Gastroesophageal sphincter (tissue), 4 donors: ENCODE measurements at regions not wholly inside any gene's neighbourhood (a gene's known extent, or its start where the extent isn't known, plus 50 kb on each side); places are given as distances from the start of the nearest gene placed in this dataset.

Experiments
- ATAC-seq: fragments of 150-250 bp; one replicate; pipeline ENCODE4 v1.9.1; 2016; ENCODE audit warnings: mild to moderate bottlenecking, moderate library complexity
- H3K27ac ChIP-seq, 4 donors: fragments of 200-600 bp; sonication (generic) in 3 of 4; 1 replicate in 3 of 4; 2 replicates in 1 of 4; pipeline ENCODE4 v1.5.1; 2016 to 2019
- H3K27me3 ChIP-seq: fragments of 200-600 bp; sonication (generic); one replicate; pipeline ENCODE4 v1.5.1; 2019
- H3K36me3 ChIP-seq, 2 donors: fragments of 200-600 bp; sonication (generic); one replicate each; pipeline ENCODE4 v1.5.1; 2019; ENCODE audit warnings: control low read depth in 1 of 2
- H3K4me1 ChIP-seq, 3 donors: fragments of 200-600 bp; sonication (generic); 1 replicate in 2 of 3; 2 replicates in 1 of 3; pipeline ENCODE4 v1.5.1; 2016 to 2019; ENCODE audit warnings: control low read depth in 2 of 3
- H3K4me3 ChIP-seq, 2 donors: fragments of 200-600 bp; sonication (generic); one replicate each; pipeline ENCODE4 v1.5.1; 2019; ENCODE audit warnings: mild to moderate bottlenecking in 1 of 2, moderate library complexity in 1 of 2
- H3K9me3 ChIP-seq, 3 donors: fragments of 200-600 bp; sonication (generic); one replicate each; pipeline ENCODE4 v1.5.1; 2017 to 2019; ENCODE audit warnings: control low read depth in 2 of 3
- EP300 ChIP-seq: sonication (generic); formaldehyde crosslinking; IDR thresholded peaks from one replicate; pipeline ENCODE4 v1.6.1; 2017; ENCODE audit warnings: antibody characterized with exemption, mild to moderate bottlenecking
- POLR2A ChIP-seq, 2 donors: fragments of 450-650 bp; IDR thresholded peaks; one replicate each; pipeline ENCODE4 v1.6.1; 2017; ENCODE audit warnings: antibody characterized with exemption in 2 of 2, mild to moderate bottlenecking in 2 of 2, moderate library complexity in 1 of 2
- POLR2AphosphoS5 ChIP-seq: sonication (generic); formaldehyde crosslinking; IDR thresholded peaks from one replicate; pipeline ENCODE4 v1.6.1; 2017; ENCODE audit warnings: antibody characterized with exemption
- WGBS, 2 donors: methylation state at CpG; one replicate each; pipeline ENCODE4 v1.1.5; 2018; ENCODE audit warnings: low coverage in 1 of 2; 5-methylcytosine and 5-hydroxymethylcytosine counted together
- TF ChIP-seq, protein P1 (sequence below), 4 experiments: fragments of 200-600 bp in 2 of 4; fragments of 450-650 bp in 2 of 4; sonication (generic) in 1 of 4; IDR thresholded peaks; one replicate each; pipeline ENCODE4 v1.5.1; 2017 to 2019; ENCODE audit warnings: antibody characterized with exemption in 4 of 4, mild to moderate bottlenecking in 2 of 4, moderate library complexity in 2 of 4

DNA sequence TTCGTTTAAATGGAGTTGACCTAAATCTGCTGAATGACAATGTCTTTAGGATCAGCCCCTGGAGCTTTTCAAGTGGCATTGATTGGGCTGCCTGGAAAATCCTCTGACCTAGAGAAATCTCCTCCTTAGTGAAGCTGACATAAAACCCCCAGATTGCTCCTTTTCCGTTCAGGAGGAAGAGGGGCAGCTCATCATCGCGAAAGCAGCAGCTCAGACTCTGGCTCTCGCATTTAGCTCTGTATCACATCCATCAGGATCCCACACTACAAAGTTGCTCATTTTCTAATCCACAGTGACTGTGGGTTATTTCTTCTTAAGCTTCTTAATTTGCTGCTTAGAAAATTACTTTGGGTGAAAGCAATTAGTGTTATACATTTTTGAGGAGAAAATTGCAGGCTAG is 373.7 kb downstream of the ENC1 start:
- no peaks in the 10 kb centered on the region for H3K27me3 ChIP-seq
- ATAC-seq = no peak
- WGBS, 2 donors = 85 to 90% methylated on average over 3 of the region's 5 CpGs

DNA sequence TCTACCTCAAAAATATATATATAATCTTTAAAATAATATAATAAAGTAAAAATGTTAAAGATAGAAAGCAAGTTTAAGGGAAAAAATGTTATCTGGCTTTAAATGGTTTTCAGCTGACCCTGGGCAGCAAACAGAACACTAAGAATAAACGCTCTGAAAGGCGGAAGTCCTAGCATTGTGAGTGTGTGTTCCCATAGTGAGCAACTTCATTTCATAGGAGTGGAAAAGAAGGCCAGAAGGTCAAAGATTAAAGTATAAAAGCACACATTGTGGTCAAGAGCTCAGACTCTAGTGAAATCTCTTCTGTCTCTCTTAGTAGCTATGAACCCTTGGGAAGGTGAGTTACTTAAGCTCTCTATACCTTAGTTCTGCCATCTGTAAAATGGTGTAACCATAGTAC is 374.4 kb downstream of the ENC1 start:
- ATAC-seq = no peak
- no peaks in the 10 kb centered on the region for H3K9me3 ChIP-seq
- no peaks in the 10 kb centered on the region for H3K4me1 ChIP-seq
- no peaks in the 10 kb centered on the region for H3K36me3 ChIP-seq
- no peak overlapping the region for H3K27ac ChIP-seq
- no peaks in the 10 kb centered on the region for H3K27me3 ChIP-seq
- WGBS, 2 donors = 80 to 100% methylated on average over 2 of the region's 2 CpGs
- no peak overlapping the region for H3K4me3 ChIP-seq
- TF ChIP-seq POLR2AphosphoS5 = no peak
- TF ChIP-seq POLR2A (IDR thresholded peaks at IDR 0.05) = no peak
- TF ChIP-seq, protein P1, sequence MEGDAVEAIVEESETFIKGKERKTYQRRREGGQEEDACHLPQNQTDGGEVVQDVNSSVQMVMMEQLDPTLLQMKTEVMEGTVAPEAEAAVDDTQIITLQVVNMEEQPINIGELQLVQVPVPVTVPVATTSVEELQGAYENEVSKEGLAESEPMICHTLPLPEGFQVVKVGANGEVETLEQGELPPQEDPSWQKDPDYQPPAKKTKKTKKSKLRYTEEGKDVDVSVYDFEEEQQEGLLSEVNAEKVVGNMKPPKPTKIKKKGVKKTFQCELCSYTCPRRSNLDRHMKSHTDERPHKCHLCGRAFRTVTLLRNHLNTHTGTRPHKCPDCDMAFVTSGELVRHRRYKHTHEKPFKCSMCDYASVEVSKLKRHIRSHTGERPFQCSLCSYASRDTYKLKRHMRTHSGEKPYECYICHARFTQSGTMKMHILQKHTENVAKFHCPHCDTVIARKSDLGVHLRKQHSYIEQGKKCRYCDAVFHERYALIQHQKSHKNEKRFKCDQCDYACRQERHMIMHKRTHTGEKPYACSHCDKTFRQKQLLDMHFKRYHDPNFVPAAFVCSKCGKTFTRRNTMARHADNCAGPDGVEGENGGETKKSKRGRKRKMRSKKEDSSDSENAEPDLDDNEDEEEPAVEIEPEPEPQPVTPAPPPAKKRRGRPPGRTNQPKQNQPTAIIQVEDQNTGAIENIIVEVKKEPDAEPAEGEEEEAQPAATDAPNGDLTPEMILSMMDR (IDR thresholded peaks at IDR 0.05) = no peak
- no peak for TF ChIP-seq EP300

More for the DNA sequence above, 373.7 kb downstream of the ENC1 start:
- Histone ChIP-seq H3K4me1 (no peaks in the 10 kb centered on the region), H3K9me3 (no peaks in the 10 kb centered on the region), H3K27ac (no peak overlapping the region), H3K4me3 (no peak overlapping the region), H3K36me3 (no peaks in the 10 kb centered on the region)
- TF ChIP-seq POLR2AphosphoS5 = no peak
- TF ChIP-seq POLR2A (IDR thresholded peaks at IDR 0.05) = no peak
- TF ChIP-seq, protein P1 (IDR thresholded peaks at IDR 0.05) = no peak
- TF ChIP-seq EP300 = no peak

DNA sequence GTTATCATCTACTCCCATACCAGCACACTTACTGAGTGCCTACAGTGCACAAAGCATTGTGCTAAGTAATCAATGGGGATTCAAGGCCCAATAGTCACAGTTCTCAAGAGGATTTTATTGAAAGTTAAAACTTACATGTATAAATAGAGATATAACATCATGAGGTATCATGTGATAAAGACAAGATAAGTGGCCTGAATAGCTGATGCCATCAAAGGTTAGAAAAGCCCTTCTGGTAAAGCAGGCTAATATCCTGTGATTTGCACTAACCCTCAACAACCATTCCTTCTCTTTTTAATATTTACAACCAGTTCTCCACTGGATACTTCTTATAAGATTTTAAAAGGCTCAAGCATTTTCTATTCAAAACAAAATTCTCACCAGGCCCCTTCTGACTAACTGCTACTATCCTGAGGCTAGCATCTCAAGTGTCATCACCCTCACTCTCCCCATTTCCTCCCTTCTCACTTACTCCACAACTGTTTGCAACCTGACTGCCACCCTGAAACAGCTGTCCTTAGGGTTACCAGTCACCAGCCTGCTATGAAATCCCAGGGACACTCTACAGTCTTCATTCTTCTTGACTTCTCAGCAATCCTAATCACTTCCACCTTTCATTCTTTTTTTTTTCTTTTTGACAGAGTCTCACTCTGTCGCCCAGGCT is 377.9 kb downstream of the ENC1 start:
- TF ChIP-seq POLR2AphosphoS5 (no peak), POLR2A (IDR thresholded peaks at IDR 0.05) (no peak), EP300 (no peak)
- TF ChIP-seq, protein P1 (IDR thresholded peaks at IDR 0.05) = no peak
- Histone ChIP-seq H3K27ac (no peak overlapping the region), H3K4me1 (peaks cover 0 to 9% (median 0%) of the 10 kb centered on the region in 3 donors), H3K9me3 (no peaks in the 10 kb centered on the region), H3K27me3 (no peaks in the 10 kb centered on the region), H3K4me3 (no peak overlapping the region), H3K36me3 (no peaks in the 10 kb centered on the region)
- ATAC-seq = no peak
- WGBS, 2 donors = 86% methylated on average over 1 of the region's 1 CpG; no CpG with 5 or more reads in 1 of the 2 donors

DNA sequence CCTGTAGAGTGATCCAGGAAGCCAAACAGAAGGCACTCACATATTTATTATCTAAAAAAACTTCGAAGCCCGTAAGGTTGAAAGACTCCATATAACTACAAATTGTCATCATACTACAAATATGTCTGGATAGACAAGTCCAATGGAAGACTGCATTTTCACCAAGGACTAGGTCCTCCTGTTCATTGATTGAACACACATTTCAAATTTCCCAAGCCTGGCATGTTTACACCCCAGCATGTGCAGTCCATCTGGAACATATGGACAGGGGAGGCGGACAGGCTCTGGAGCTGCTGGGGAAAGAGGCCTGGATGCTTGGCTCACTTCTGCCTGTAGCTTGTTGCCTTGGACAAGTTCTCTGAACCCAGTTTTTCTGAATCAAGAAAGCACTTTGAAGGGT is 378.7 kb downstream of the ENC1 start:
- H3K27ac ChIP-seq = no peak overlapping the region
- TF ChIP-seq, protein P1 (IDR thresholded peaks at IDR 0.05) = no peak
- no peak for TF ChIP-seq EP300
- TF ChIP-seq POLR2A (IDR thresholded peaks at IDR 0.05) = no peak
- no peak for TF ChIP-seq POLR2AphosphoS5
- no peaks in the 10 kb centered on the region for H3K36me3 ChIP-seq
- no peaks in the 10 kb centered on the region for H3K9me3 ChIP-seq
- H3K4me1 ChIP-seq = peaks cover 0 to 13% (median 0%) of the 10 kb centered on the region in 3 donors
- no peak overlapping the region for H3K4me3 ChIP-seq
- WGBS, 2 donors = 78 to 83% methylated on average over 2 to 3 of the region's 3 CpGs
- H3K27me3 ChIP-seq = no peaks in the 10 kb centered on the region
- no peak for ATAC-seq

DNA sequence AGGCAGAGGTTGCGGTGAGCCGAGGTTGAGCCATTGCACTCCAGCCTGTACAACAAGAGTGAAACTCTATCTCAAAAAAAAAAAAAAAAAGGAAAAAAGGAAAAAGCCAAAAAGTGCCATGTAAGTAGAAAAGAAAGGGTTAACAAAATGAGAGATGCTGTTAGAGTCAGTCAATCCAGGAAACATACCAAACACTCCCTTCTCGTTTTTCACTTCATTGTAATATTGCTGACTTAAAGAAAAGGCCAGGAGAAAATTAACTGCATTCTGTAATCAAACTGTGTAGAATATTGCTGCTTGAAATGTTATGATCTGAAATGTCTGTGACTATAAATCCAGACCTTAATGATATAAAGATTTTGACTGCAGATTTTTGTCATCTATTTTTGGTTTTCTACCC is 379.1 kb downstream of the ENC1 start:
- Histone ChIP-seq H3K4me1 (peaks cover 0 to 18% (median 0%) of the 10 kb centered on the region in 3 donors), H3K36me3 (no peaks in the 10 kb centered on the region), H3K9me3 (no peaks in the 10 kb centered on the region), H3K4me3 (no peak overlapping the region), H3K27me3 (no peaks in the 10 kb centered on the region), H3K27ac (no peak overlapping the region)
- 0 to 58% methylated on average over 1 to 3 of the region's 3 CpGs for WGBS, 2 donors
- TF ChIP-seq POLR2AphosphoS5 (no peak), EP300 (no peak), POLR2A (IDR thresholded peaks at IDR 0.05) (no peak)
- TF ChIP-seq, protein P1 (IDR thresholded peaks at IDR 0.05) = no peak
- no peak for ATAC-seq
